GM12873 (cell line): ENCODE measurements at regions not wholly inside any gene's neighbourhood (a gene's known extent, or its start where the extent isn't known, plus 50 kb on each side); places are given as distances from the start of the nearest gene placed in this dataset.

Experiments
- TF ChIP-seq, protein P1 (sequence below): IDR thresholded peaks from 2 replicates; pipeline ENCODE4 v1.5.1; 2012; ENCODE audit warnings: low read depth, mild to moderate bottlenecking, moderate library complexity, low read length, control low read depth; ENCODE audit not compliant: insufficient read depth; ENCODE audit errors: missing control alignments

DNA sequence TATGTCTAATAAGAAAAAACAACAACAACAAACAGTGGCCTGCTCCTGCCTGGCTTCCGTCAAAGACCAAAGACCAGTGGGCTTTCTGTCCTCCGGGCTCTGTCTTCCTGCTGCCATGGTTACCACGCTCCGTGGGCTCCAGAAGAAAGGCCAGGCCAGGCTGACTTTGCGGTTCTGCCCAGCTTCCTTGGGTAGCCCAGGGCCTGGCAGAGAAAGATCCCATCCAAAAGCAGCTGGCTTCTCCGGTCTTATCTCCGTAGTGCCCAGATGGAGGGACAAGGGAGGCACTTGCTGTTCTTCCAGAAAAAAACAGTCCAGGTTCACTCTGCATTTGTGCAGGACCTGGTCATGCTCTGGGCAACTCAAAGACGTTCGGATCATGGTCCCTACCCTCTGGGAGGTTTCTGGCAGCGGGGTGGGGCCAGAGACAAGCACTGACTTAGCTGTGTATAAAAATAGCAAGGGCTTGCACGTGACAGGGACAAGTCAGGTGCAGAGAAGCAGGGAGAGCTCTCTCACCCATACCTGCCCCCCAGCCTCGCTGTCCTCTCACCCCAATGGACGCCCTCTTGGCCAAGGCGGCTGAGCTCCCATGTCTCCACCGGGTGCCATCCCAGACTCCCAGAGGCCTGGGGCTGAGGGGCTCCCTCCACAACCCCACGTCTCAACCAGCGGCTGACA, 212.2 kb downstream of the C9orf50 start:
- TF ChIP-seq, protein P1, sequence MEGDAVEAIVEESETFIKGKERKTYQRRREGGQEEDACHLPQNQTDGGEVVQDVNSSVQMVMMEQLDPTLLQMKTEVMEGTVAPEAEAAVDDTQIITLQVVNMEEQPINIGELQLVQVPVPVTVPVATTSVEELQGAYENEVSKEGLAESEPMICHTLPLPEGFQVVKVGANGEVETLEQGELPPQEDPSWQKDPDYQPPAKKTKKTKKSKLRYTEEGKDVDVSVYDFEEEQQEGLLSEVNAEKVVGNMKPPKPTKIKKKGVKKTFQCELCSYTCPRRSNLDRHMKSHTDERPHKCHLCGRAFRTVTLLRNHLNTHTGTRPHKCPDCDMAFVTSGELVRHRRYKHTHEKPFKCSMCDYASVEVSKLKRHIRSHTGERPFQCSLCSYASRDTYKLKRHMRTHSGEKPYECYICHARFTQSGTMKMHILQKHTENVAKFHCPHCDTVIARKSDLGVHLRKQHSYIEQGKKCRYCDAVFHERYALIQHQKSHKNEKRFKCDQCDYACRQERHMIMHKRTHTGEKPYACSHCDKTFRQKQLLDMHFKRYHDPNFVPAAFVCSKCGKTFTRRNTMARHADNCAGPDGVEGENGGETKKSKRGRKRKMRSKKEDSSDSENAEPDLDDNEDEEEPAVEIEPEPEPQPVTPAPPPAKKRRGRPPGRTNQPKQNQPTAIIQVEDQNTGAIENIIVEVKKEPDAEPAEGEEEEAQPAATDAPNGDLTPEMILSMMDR, result no peak

DNA sequence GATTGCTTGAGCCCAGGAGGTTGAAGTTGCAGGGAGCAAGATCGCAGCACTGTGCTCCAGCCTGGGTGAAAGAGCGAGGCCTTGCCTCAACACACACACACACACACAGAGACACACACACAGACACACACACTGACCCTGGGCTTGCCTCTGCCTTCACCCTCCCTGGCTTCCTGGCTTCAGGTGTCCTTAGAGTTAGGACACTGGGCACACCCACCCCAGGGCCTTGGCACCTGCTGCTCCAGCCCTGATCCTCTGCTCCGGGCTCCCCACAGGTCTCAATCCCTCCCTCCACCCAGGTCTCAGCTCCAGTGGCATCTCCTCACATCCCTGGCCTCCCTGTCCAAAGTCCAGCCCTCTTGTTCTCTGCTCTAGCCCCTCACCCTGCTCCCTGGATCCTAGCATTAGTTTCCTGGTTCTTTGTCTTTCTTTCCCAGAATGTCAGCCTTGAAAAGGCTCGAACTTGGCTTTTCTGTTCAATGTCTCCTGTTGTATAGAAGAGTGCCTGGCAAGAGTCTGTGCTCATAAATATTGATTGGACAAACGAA, 212.9 kb downstream of the C9orf50 start:
- TF ChIP-seq, protein P1, result no peak

DNA sequence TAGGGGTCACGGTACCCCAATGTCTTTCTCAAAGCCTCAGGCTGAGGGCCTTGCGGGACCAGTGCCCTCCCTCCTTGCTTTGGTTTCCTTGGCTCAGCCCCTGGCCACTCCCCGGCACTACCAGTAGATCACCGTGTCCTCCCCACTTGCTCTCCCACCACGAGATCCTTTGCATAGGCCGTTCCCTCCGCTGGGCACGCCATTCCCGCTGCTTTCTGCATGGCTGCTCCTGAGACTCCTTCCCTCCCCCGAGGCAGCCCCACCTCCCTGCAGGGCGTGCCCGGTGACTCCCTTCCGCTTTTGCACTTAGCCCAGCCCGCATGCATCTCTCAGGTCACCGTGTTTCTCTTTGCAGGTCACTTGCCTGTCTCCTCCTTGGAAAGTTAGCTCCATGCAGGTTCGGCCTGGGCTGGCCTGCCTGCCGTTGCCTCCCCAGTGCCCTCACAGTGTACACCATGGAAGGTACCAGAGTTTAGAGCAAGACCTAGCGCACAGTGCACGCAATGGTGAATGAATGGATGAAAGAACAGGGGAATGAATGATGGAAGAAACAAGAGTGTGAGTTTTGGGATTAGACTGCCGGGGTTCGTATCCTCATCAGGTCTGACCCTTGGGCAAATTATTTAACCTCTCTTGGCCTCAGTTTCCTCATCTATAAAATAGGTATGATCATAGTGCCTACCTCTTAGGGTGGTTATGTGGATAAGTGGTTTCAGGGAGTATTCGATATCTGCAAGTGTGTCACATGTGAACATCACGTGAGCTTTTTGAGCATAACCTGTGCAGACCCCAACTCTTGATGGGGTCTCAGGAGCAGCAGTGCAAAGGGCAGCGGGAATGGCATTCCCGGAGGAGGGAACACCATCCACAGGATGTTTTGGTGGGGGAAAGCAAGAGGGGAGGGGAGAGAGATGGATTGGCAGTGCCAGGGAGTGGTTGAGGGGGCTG, 214.3 kb downstream of the C9orf50 start:
- TF ChIP-seq, protein P1, result no peak

DNA sequence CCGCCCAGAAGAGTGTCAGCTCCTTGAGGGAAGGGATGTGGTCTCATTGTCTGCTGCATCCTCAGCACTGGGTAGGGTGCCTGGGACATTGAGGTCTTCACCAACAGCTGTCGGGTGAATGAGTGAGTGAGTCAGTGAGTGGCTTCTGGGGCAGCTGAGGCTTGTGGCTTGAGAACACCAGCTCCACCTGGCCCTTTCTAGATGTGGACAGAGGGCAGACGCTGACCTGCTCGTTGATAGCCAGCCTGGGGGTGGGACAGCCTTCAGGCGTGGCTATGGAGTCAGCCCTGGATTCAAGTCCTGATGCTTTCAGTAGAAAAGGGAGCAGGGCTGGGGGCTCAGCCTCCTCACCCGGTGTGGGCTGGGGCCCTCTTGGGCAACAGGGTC, 215.1 kb downstream of the C9orf50 start:
- TF ChIP-seq, protein P1, result no peak

DNA sequence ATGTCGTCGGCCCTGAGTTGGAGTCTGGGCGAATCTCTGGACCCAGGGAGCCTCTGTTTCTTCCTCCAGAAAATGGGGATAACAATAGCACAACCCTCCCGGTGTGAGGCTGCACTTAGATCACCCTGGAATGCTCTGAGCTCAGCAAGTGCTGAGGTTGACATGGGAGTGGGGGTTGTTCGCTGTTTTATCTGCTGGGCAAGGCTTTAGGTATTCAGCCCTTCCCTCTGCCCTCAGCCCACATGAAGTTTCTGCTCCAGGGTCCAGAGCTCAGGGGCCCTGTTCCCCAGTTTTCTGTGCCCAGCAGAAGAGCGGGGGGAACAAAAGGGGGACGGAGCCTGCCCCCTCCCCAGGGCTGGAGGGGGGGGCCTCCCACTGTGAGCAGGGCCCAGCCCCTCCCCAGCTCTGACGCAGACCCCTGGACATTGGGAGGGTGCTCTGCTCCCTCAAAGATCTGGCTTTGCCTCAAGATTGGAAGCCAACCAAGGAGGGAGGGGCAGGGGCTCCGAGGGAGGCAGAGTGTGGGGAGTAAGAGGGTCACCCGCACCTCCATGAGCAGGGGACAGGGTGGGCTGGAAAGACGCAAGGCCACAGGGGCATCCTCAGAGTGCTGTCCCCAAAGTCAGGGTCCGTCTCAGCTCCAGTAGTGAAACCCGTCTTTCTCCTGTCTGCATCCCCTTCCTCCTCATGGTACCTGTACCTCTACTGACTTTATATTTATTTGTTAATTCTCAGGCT, 215.6 kb downstream of the C9orf50 start:
- TF ChIP-seq, protein P1, result no peak

DNA sequence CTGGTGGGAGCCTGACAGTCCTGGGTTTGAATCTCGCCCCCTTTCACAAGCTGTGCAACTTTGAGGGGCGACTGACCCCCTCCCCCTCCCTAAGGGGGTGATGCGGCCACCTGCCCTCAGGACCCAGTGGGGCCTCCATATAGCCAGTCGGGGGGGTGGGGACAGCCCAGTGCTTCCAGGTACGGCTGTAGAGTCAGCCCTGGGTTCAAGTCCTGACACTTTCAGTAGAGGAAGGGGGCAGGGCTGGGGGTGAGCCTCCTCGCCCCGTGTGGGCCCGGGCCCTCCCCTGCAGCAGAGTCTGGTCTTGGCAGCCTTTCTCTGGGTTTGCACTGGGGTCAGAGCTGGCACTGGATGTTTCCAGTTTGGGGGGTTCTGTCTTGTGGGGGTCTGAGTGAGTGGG, 216.3 kb downstream of the C9orf50 start:
- TF ChIP-seq, protein P1, result no peak
